Small intestine (tissue), 7 donors: ENCODE measurements at regions not wholly inside any gene's neighbourhood (a gene's known extent, or its start where the extent isn't known, plus 50 kb on each side); places are given as distances from the start of the nearest gene placed in this dataset.
"Not testable (repeated sequence)": the region's sequence is repeated elsewhere in the genome, so short reads cannot be mapped to it uniquely, and the experiment has no call there.

Experiments used
- DNase-seq, 2 donors: peaks; one replicate each; pipeline versions ENCODE4 v3.0.0 to v3.0.0-alpha.2; 2013
- FAIRE-seq: peaks from 2 replicates; lab custom pipeline; 2012; peaks lifted over from hg19 to GRCh38; lab: Jason Lieb, UNC
- H3K27ac ChIP-seq, 3 donors: one replicate each; pipeline ENCODE4 v1.5.1; 2013; ENCODE audit warnings: low read length in 2 of 3, mild to moderate bottlenecking in 2 of 3, control low read depth in 1 of 3, inconsistent platforms in 1 of 3, low read depth in 1 of 3, moderate library complexity in 1 of 3
- H3K27me3 ChIP-seq, 3 donors: one replicate each; pipeline ENCODE4 v1.6.1; 2013; ENCODE audit warnings: low read length in 3 of 3, inconsistent platforms in 1 of 3; ENCODE audit not compliant: control insufficient read depth in 3 of 3, insufficient read depth in 3 of 3
- H3K36me3 ChIP-seq, 3 donors: one replicate each; pipeline ENCODE4 v1.6.1; 2013; ENCODE audit warnings: low read length in 3 of 3, inconsistent platforms in 1 of 3, low read depth in 1 of 3, mild to moderate bottlenecking in 1 of 3, moderate library complexity in 1 of 3; ENCODE audit not compliant: control insufficient read depth in 3 of 3, insufficient read depth in 2 of 3
- H3K4me1 ChIP-seq, 3 donors: one replicate each; pipeline ENCODE4 v1.6.1; 2013; ENCODE audit warnings: low read length in 2 of 3, inconsistent platforms in 1 of 3, low read depth in 1 of 3, mild to moderate bottlenecking in 1 of 3, moderate library complexity in 1 of 3; ENCODE audit not compliant: control insufficient read depth in 3 of 3, insufficient read depth in 2 of 3
- H3K4me3 ChIP-seq, 3 donors: one replicate each; pipeline ENCODE4 v1.5.1; 2013; ENCODE audit warnings: low read length in 3 of 3, control low read depth in 1 of 3, inconsistent platforms in 1 of 3, low read depth in 1 of 3, mild to moderate bottlenecking in 1 of 3, moderate library complexity in 1 of 3
- H3K9me3 ChIP-seq, 2 donors: one replicate each; pipeline ENCODE4 v1.6.1; 2013; ENCODE audit warnings: low read depth in 1 of 2, low read length in 1 of 2; ENCODE audit not compliant: control insufficient read depth in 2 of 2, insufficient read depth in 1 of 2
- WGBS, 3 donors: extraction: QIAGEN DNeasy Blood & Tissue Kit; methylation state at CpG; one replicate each; pipeline ENCODE4 v1.1.7; 2013; 5-methylcytosine and 5-hydroxymethylcytosine counted together
- donor health status: healthy with polysubstance abuse.
- donor health status: control.
- donor health status: control.
- donor health status: Bipolar disorder and iron deficiency.
- donor health status: healthy.

DNA sequence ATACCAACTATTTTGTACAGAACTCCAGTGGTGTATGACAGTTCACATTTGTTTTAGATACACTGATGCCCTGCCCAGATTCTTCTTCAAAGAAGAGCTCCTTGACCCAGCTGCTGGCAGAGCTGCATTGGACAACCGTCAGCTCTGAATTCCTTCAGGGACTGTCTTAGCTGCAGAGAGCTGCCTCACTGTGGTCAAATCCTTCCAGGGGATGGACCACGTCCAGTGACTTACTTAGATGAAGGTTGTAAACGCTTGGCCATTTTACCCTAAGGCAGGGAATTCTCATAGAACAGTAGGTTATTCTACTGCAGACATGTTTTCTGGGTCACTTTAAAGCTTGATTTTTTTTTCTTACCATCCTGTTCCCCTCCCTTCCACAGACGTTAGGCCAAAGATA lies 905.0 kb upstream of the ATXN7L3B start:
- H3K36me3 ChIP-seq = no peaks in the 10 kb centered on the region
- no peak overlapping the region for H3K27ac ChIP-seq
- no peaks in the 10 kb centered on the region for H3K4me1 ChIP-seq
- H3K9me3 ChIP-seq = no peaks in the 10 kb centered on the region
- H3K4me3 ChIP-seq = no peak overlapping the region
- DNase-seq (no peak), FAIRE-seq (no peak)
- H3K27me3 ChIP-seq = no peaks in the 10 kb centered on the region
- WGBS, 3 donors = 58 to 66% (median 63%) methylated on average over 4 of the region's 4 CpGs

DNA sequence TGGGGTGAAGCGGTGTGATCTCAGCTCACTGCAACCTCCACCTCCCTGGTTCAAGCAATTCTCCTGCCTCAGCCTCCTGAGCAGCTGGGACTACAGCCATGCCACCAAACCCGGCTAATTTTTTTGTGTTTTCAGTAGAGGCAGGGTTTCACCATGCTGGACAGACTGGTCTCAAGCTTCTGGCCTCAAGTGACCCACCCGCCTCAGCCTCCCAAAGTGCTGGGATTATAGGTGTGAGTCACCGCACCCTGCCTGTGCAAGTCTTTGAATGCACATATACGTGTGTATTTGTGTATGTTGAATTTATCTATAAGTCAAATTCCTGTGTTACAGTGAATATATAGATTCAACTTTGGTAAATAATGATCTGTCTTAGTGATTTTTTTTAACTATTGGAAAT lies 898.2 kb upstream of the ATXN7L3B start:
- not testable (repeated sequence) for DNase-seq, H3K4me1 ChIP-seq, FAIRE-seq, H3K27ac ChIP-seq, H3K4me3 ChIP-seq, H3K27me3 ChIP-seq, H3K36me3 ChIP-seq, H3K9me3 ChIP-seq
- 90 to 91% (median 90%) methylated on average over 5 of the region's 5 CpGs for WGBS, 3 donors

DNA sequence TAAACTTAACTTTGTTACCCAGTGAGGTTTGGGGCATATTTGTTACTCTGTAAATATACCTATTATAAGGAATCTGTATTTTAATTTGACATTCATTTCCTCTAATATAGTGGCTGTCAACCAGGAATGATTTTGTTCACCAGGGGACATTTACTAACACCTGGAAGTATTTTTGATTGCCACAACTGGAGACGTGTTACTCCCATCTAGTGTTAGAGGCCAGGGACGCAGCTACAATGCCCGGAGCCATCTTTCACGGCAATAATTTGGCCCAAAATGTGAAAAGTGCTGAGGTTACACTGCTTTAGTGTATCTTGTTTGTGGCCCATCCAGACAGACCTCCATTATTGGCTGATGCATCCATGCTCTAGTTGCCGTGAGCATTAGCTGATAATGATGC lies 881.3 kb upstream of the ATXN7L3B start:
- Histone ChIP-seq H3K27me3 (no peaks in the 10 kb centered on the region), H3K4me3 (no peak overlapping the region), H3K4me1 (no peaks in the 10 kb centered on the region), H3K36me3 (no peaks in the 10 kb centered on the region), H3K9me3 (peaks cover 2 to 8% of the 10 kb centered on the region in 2 donors), H3K27ac (no peak overlapping the region)
- no peak for DNase-seq
- FAIRE-seq = no peak
- 54 to 80% (median 60%) methylated on average over 5 of the region's 5 CpGs for WGBS, 3 donors

DNA sequence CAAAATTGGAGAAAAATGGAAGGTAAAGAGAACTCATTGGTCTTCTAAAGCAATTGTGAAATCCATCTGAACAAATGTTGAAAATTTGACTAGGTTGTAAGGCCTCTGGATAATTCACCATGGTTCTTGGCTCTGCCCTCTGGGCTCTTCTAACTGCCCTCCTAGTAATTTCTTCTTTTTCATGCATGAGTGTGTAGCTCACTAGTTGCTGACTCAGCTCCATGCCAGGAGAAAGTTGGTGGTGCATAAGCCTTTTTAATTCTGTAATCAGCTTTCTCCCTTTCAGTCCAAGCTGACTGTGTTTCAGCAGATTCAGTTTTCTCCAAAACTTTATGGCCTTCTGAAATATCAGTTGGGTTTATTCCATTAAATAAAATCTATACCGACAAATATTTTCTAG lies 877.8 kb upstream of the ATXN7L3B start:
- Histone ChIP-seq H3K27me3 (no peaks in the 10 kb centered on the region), H3K4me3 (no peak overlapping the region), H3K27ac (no peak overlapping the region), H3K9me3 (no peaks in the 10 kb centered on the region), H3K36me3 (no peaks in the 10 kb centered on the region), H3K4me1 (no peaks in the 10 kb centered on the region)
- DNase-seq (no peak), FAIRE-seq (no peak)
- 77 to 86% (median 85%) methylated on average over 1 of the region's 1 CpG for WGBS, 3 donors

DNA sequence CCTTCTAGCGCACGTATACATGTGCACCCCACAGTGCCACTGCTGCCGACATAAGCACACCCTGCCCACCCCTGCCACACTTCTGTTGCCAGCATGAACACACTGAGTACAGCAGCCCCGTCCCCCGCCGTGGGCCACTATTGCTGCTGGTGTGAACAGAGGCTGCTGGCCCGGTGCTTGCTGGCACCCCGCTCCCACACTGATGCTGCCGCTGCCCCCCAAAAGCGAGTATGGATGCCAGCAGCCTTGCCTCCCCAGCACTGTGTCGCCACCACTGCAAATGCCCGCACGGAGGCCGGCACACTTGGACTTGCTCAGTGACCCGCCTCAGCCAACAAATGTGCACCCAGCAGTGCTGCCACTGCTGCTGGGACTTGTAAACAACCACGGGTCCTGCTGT lies 872.4 kb upstream of the ATXN7L3B start:
- WGBS, 3 donors = 92 to 94% (median 93%) methylated on average over 16 of the region's 16 CpGs
- no peak for DNase-seq
- no peaks in the 10 kb centered on the region for H3K27me3 ChIP-seq
- no peaks in the 10 kb centered on the region for H3K36me3 ChIP-seq
- H3K9me3 ChIP-seq = peaks cover 0 to 3% of the 10 kb centered on the region in 2 donors
- no peaks in the 10 kb centered on the region for H3K4me1 ChIP-seq
- H3K4me3 ChIP-seq = no peak overlapping the region
- H3K27ac ChIP-seq = no peak overlapping the region
- no peak for FAIRE-seq

DNA sequence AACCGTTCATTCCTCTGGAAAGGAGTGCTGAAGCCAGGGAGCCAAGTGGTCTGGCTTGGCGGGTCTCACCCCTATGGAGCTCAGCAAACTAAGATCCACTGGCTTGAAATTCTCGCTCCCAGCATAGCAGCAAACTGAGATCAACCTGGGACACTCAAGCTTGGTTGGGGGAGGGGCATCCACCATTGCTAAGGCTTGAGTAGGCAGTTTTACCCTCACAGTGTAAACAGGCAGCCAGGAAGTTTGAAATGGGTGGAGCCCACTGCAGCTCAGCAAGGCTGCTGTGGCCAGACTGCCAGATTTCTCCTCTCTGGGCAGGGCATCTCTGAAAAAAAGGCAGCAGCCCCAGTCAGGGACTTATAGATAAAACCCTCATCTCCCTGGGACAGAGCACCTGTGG lies 866.1 kb upstream of the ATXN7L3B start:
- H3K4me1 ChIP-seq, H3K27me3 ChIP-seq, H3K36me3 ChIP-seq, DNase-seq, H3K27ac ChIP-seq, H3K9me3 ChIP-seq, FAIRE-seq, H3K4me3 ChIP-seq: not testable (repeated sequence)
- WGBS, 3 donors = 66 to 81% (median 70%) methylated on average over 3 of the region's 3 CpGs

DNA sequence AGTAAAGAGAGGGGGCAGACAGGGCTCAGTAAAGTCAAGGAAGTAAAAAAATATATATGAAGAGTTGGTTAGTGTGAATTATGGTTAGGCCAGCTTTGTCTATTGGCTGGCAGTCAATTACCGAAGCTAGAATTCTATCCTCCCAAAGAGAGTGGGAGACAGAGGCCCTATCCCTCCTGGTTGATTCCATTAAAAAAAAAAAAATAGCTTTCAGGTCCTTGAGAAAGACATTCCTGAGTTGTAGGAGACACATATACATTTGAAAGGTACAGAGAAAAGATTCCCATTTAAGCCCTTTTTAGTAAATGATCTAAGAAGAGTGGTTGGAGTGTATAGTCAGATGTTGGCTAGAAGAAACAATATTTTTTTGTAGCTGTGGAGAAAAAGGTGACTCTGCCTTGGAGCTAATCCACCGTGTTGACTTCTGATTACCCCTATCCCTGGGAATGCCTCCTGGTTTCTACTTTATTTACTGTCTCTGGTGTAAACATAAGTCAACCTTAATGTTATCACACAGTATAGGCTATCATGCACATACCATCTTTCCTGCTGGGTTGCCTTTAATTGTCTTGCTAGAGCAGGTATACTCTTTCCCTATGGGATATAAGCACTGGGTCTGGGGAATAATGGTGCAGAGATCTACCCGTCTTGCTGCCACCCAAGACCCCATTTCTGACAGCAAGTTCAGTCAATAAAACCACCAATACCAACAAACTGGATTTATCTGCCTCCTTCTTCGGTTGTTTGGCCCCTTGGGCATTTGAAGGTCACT lies 859.9 kb upstream of the ATXN7L3B start:
- Histone ChIP-seq H3K36me3 (no peaks in the 10 kb centered on the region), H3K4me1 (no peaks in the 10 kb centered on the region), H3K27me3 (no peaks in the 10 kb centered on the region), H3K4me3 (no peak overlapping the region), H3K27ac (no peak overlapping the region), H3K9me3 (no peaks in the 10 kb centered on the region)
- FAIRE-seq (no peak), DNase-seq (no peak)
- 60 to 68% (median 60%) methylated on average over 4 of the region's 4 CpGs for WGBS, 3 donors

DNA sequence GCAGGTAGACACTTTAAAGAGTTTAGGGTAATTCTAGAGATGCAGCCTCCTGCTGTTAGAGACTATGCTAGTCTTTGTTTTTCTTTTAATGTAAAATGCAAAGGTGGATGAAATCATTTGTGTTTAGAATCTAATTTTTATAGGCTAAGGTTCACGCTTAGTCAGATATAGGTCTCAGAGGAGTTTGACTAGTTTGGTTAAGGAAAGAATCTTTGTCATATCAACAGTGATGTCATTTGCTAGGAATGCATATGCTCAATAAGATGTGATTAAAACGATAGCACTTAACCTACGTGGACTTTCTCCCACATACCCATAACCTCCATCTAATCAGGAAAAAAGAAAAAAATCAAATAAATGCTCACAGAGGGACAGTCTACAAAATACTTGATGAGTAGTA lies 859.3 kb upstream of the ATXN7L3B start:
- Histone ChIP-seq H3K4me1 (no peaks in the 10 kb centered on the region), H3K36me3 (no peaks in the 10 kb centered on the region), H3K27ac (no peak overlapping the region), H3K27me3 (no peaks in the 10 kb centered on the region), H3K4me3 (no peak overlapping the region), H3K9me3 (no peaks in the 10 kb centered on the region)
- DNase-seq (no peak), FAIRE-seq (no peak)
- 26 to 72% (median 55%) methylated on average over 3 of the region's 3 CpGs for WGBS, 3 donors

DNA sequence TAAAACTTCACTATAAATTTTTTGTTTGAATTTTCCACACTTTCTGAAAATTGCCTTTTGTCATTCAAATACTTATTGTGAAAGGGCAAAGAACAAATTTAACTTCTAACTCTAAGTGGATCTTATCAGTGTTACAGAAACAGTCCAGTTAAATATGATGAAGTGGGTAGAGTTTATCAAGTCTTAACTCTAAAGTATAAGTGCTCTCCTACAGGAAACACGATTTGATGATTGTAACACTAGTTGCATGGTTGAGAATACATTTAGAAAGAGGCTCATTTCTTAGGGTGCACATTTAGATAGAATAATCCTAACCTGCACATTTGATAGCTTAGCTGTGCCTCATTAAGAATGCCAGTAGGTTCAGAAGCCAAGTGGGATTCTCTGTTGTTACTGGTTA lies 838.3 kb upstream of the ATXN7L3B start:
- H3K27me3 ChIP-seq = no peaks in the 10 kb centered on the region
- no peak for DNase-seq
- no peak overlapping the region for H3K27ac ChIP-seq
- 43 to 56% (median 44%) methylated on average over 1 of the region's 1 CpG for WGBS, 3 donors
- H3K4me1 ChIP-seq = no peaks in the 10 kb centered on the region
- no peak for FAIRE-seq
- no peaks in the 10 kb centered on the region for H3K36me3 ChIP-seq
- no peak overlapping the region for H3K4me3 ChIP-seq
- H3K9me3 ChIP-seq = no peaks in the 10 kb centered on the region
